ENCODE measurements at regions not wholly inside any gene's neighbourhood (a gene's known extent, or its start where the extent isn't known, plus 50 kb on each side); places are given as distances from the start of the nearest gene placed in this dataset.
"Not testable (repeated sequence)": the region's sequence is repeated elsewhere in the genome, so short reads cannot be mapped to it uniquely, and the experiment has no call there.

GRCh38 chr21:32073593-32073992 is 200.8 kb downstream of the HUNK start:
- CTCF ChIA-PET, result no interaction called here
- POLR2A ChIA-PET, result no interaction called here
- RAD21 ChIA-PET (ENCODE audit: unreplicated experiment), result no interaction called here

GRCh38 chr21:32073190-32073589 is 200.4 kb downstream of the HUNK start:
- no TSS peak for BruUV-seq (replicated peaks)
- FAIRE-seq, result no peak
- POLR2A ChIA-PET, result no interaction called here

More at GRCh38 chr21:32073593-32073992, 200.8 kb downstream of the HUNK start:
- no peak overlapping the region for H3K27ac ChIP-seq (ENCODE audit: control insufficient read depth, insufficient read depth)
- no peak overlapping the region for H3K9ac ChIP-seq (ENCODE audit: control insufficient read depth, insufficient read depth, low read length)
- H3K27me3 ChIP-seq (replicated peaks in 1 of 2; ENCODE audit: control insufficient read depth in 2 of 2, insufficient read depth in 2 of 2, low read length in 1 of 2), result no peaks in the 10 kb centered on the region
- TF ChIP-seq USF2 (IDR thresholded peaks at IDR 0.05; ENCODE audit: borderline replicate concordance, low read depth, low read length) (no peak), BHLHE40 (IDR thresholded peaks at IDR 0.05; ENCODE audit: borderline replicate concordance in 1 of 2, low read depth in 2 of 2, low read length in 1 of 2) (no peak), TCF7 (IDR thresholded peaks at IDR 0.05; ENCODE audit: borderline replicate concordance) (no peak)
- SMC1A ChIA-PET (ENCODE audit: uncharacterized antibody, unreplicated experiment), result no interaction called here
- no peak overlapping the region for H2AFZ ChIP-seq (ENCODE audit: control insufficient read depth, low read depth, low read length)
- no peaks in the 10 kb centered on the region for H3K9me3 ChIP-seq (replicated peaks; ENCODE audit: control insufficient read depth, insufficient read depth, low read length)
- intact Hi-C loops (cut with micrococcal nuclease; ENCODE audit: unreplicated experiment) (loop anchor here (10.0 kb wide), 1 partner anchor 181 kb away; no protein-coding TSS in a partner anchor), in situ Hi-C loops (cut with MboI) (no loop called here)
- FAIRE-seq, result no peak
- H3K36me3 ChIP-seq (ENCODE audit: control insufficient read depth in 2 of 2, insufficient read depth in 2 of 2, low read length in 1 of 2), result no peaks in the 10 kb centered on the region
- no peak for DNase-seq (ENCODE audit: low read depth, low spot score)
- H3K4me3 ChIP-seq, result no peak overlapping the region
- H3K4me1 ChIP-seq (ENCODE audit: control insufficient read depth, insufficient read depth, low read length), result no peaks in the 10 kb centered on the region
- H3K4me2 ChIP-seq (ENCODE audit: control insufficient read depth, insufficient read depth), result no peak overlapping the region
- WGBS (ENCODE audit: insufficient coverage, insufficient replicate concordance, low lambda C conversion rate, missing lambda C conversion rate), result 1% methylated on average over 6 of the region's 6 CpGs
- H3K79me2 ChIP-seq (ENCODE audit: control insufficient read depth, insufficient read depth, low read length), result no peaks in the 10 kb centered on the region
- no peak for ATAC-seq
- no peaks in the 10 kb centered on the region for H4K20me1 ChIP-seq (ENCODE audit: control insufficient read depth, insufficient read depth)
- BruUV-seq (replicated peaks), result no TSS peak

GRCh38 chr21:32071620-32072019 is 198.8 kb downstream of the HUNK start:
- H3K9ac ChIP-seq (ENCODE audit: control insufficient read depth, insufficient read depth, low read length); H3K27ac ChIP-seq (ENCODE audit: control insufficient read depth, insufficient read depth); H3K4me3 ChIP-seq; H3K9me3 ChIP-seq (replicated peaks; ENCODE audit: control insufficient read depth, insufficient read depth, low read length); H3K36me3 ChIP-seq (ENCODE audit: control insufficient read depth in 2 of 2, insufficient read depth in 2 of 2, low read length in 1 of 2); H3K4me1 ChIP-seq (ENCODE audit: control insufficient read depth, insufficient read depth, low read length); DNase-seq (ENCODE audit: low read depth, low spot score); BruUV-seq (replicated peaks); H3K79me2 ChIP-seq (ENCODE audit: control insufficient read depth, insufficient read depth, low read length); H3K27me3 ChIP-seq (replicated peaks in 1 of 2; ENCODE audit: control insufficient read depth in 2 of 2, insufficient read depth in 2 of 2, low read length in 1 of 2); H2AFZ ChIP-seq (ENCODE audit: control insufficient read depth, low read depth, low read length); H4K20me1 ChIP-seq (ENCODE audit: control insufficient read depth, insufficient read depth); RAD21 ChIA-PET (ENCODE audit: unreplicated experiment); in situ Hi-C loops (cut with MboI); ATAC-seq; FAIRE-seq; CTCF ChIA-PET; POLR2A ChIA-PET; H3K4me2 ChIP-seq (ENCODE audit: control insufficient read depth, insufficient read depth); SMC1A ChIA-PET (ENCODE audit: uncharacterized antibody, unreplicated experiment): not testable (repeated sequence)
- intact Hi-C loops (cut with micrococcal nuclease; ENCODE audit: unreplicated experiment), result loop anchor here (10.0 kb wide), 1 partner anchor 183 kb away; no protein-coding TSS in a partner anchor
- WGBS (ENCODE audit: insufficient coverage, insufficient replicate concordance, low lambda C conversion rate, missing lambda C conversion rate), result 0% methylated on average over 2 of the region's 2 CpGs

More at GRCh38 chr21:32073190-32073589, 200.4 kb downstream of the HUNK start:
- Histone ChIP-seq H3K9ac (ENCODE audit: control insufficient read depth, insufficient read depth, low read length) (no peak overlapping the region), H3K27ac (ENCODE audit: control insufficient read depth, insufficient read depth) (no peak overlapping the region), H3K79me2 (ENCODE audit: control insufficient read depth, insufficient read depth, low read length) (no peaks in the 10 kb centered on the region), H3K4me1 (ENCODE audit: control insufficient read depth, insufficient read depth, low read length) (no peaks in the 10 kb centered on the region), H3K27me3 (replicated peaks in 1 of 2; ENCODE audit: control insufficient read depth in 2 of 2, insufficient read depth in 2 of 2, low read length in 1 of 2) (no peaks in the 10 kb centered on the region), H3K9me3 (replicated peaks; ENCODE audit: control insufficient read depth, insufficient read depth, low read length) (no peaks in the 10 kb centered on the region), H3K4me2 (ENCODE audit: control insufficient read depth, insufficient read depth) (no peak overlapping the region), H3K4me3 (no peak overlapping the region), H4K20me1 (ENCODE audit: control insufficient read depth, insufficient read depth) (no peaks in the 10 kb centered on the region), H3K36me3 (ENCODE audit: control insufficient read depth in 2 of 2, insufficient read depth in 2 of 2, low read length in 1 of 2) (no peaks in the 10 kb centered on the region), H2AFZ (ENCODE audit: control insufficient read depth, low read depth, low read length) (no peak overlapping the region)
- ChIA-PET RAD21 (ENCODE audit: unreplicated experiment) (no interaction called here), CTCF (no interaction called here), SMC1A (ENCODE audit: uncharacterized antibody, unreplicated experiment) (interaction anchor here (1.1 kb wide), 1 partner anchor 12 kb away, joined by 3 read pairs; no protein-coding TSS in a partner anchor)
- no peak for ATAC-seq
- WGBS (ENCODE audit: insufficient coverage, insufficient replicate concordance, low lambda C conversion rate, missing lambda C conversion rate), result 28% methylated on average over 6 of the region's 6 CpGs
- intact Hi-C loops (cut with micrococcal nuclease; ENCODE audit: unreplicated experiment) (loop anchor here (10.0 kb wide), 1 partner anchor 182 kb away; no protein-coding TSS in a partner anchor), in situ Hi-C loops (cut with MboI) (no loop called here)
- DNase-seq (ENCODE audit: low read depth, low spot score), result no peak
- no peak for TF ChIP-seq ETV6 (conservative IDR thresholded peaks at IDR 0.05 in 1 of 2, IDR thresholded peaks at IDR 0.05 in 1 of 2; ENCODE audit: borderline replicate concordance in 1 of 2, low read depth in 1 of 2)
- TF ChIP-seq SMC3 (IDR thresholded peaks at IDR 0.05; ENCODE audit: borderline replicate concordance, low read length), result no peak
- TF ChIP-seq NR2F1 (conservative IDR thresholded peaks at IDR 0.05), result no peak
